GM19328 (cell line): ENCODE measurements at regions not wholly inside any gene's neighbourhood (a gene's known extent, or its start where the extent isn't known, plus 50 kb on each side); places are given as distances from the start of the nearest gene placed in this dataset.
"Not testable (repeated sequence)": the region's sequence is repeated elsewhere in the genome, so short reads cannot be mapped to it uniquely, and the experiment has no call there.

Source experiments
- ATAC-seq: cut with Tn5 transposase; IDR thresholded peaks from one replicate; pipeline ENCODE4 v1.9.1; 2021; ENCODE audit warnings: mild to moderate bottlenecking, moderate library complexity; ENCODE audit not compliant: unreplicated experiment

- ATAC-seq = no peak
These were observed 289.5 kb downstream of the OMA1 start for GRCh38 chr1:58257003-58257402.

GRCh38 chr1:58256546-58256945, 290.0 kb downstream of the OMA1 start:
- ATAC-seq = no peak

- ATAC-seq = no peak
These were observed 290.5 kb downstream of the OMA1 start for GRCh38 chr1:58256041-58256440.

DNA sequence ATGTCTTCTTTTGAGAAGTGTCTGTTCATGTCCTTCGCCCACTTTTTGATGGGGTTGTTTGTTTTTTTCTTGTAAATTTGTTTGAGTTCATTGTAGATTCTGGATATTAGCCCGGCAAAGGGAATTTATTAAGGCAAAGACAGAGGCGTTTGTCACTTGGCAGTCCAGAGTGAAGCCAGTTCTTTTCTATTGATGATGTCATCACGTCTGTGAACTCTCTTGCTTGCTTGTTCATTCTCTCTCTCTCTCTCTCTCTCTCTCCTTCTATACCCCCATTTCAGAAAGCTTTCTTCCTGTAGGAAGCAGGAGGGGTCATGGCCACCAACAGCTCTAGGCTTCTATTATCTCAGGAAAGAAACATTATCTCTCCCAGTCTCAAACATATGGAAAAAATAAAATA, 291.3 kb downstream of the OMA1 start:
- no peak for ATAC-seq

- no peak for ATAC-seq
These were observed 295.0 kb downstream of the OMA1 start for GRCh38 chr1:58251430-58252073.

- no peak for ATAC-seq
These were observed 296.0 kb downstream of the OMA1 start for GRCh38 chr1:58250587-58250948.

GRCh38 chr1:58249737-58250586, 296.6 kb downstream of the OMA1 start:
- ATAC-seq = no peak

GRCh38 chr1:58249388-58249736, 297.2 kb downstream of the OMA1 start:
- no peak for ATAC-seq

- no peak for ATAC-seq
These were observed 297.7 kb downstream of the OMA1 start for GRCh38 chr1:58248791-58249190.

DNA sequence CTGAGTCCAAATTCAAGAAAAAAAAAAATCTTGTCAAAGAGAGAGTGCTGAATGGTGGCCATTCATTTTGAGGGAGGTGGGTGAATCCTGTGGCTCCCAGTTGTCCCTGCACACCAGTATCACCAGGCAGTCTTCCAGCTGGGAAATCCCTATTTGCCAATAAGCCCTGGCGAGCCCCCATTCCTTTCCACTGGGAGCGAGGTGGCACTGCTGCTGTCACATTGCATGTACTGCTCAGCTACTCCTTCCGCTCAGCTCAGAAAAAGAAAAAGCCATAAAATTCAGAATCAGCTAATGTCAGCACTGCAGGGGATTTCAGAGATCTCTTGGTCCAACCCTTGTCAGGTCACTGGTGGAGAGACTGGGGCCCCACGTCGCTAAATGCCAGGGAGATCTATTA, 298.5 kb downstream of the OMA1 start:
- no peak for ATAC-seq

GRCh38 chr1:58246549-58246948, 300.0 kb downstream of the OMA1 start:
- no peak for ATAC-seq

GRCh38 chr1:58244872-58245271, 301.7 kb downstream of the OMA1 start:
- ATAC-seq = no peak

GRCh38 chr1:58238846-58239245, 307.7 kb downstream of the OMA1 start:
- no peak for ATAC-seq

DNA sequence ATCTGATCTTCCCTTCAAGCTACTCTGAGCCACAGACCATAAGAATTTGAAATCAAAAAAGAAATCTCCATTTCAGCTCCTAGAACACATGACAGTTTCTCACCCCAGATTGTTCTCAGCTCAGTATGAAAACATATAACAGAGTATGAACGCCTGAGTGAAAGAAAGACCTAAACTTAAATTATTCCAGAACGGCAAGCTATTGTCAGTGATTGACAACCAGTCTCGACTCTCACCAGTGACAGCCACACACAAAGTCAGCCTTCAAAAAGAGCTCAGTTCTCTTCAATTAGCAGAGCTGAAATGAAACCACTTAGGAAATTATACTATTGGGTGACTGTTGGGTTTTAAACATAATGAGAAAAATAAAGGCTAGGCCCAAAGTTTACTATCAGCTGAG, 312.8 kb downstream of the OMA1 start:
- no peak for ATAC-seq

GRCh38 chr1:58231204-58231603, 315.3 kb downstream of the OMA1 start:
- no peak for ATAC-seq

- no peak for ATAC-seq
These were observed 318.9 kb downstream of the OMA1 start for GRCh38 chr1:58227604-58228003.

DNA sequence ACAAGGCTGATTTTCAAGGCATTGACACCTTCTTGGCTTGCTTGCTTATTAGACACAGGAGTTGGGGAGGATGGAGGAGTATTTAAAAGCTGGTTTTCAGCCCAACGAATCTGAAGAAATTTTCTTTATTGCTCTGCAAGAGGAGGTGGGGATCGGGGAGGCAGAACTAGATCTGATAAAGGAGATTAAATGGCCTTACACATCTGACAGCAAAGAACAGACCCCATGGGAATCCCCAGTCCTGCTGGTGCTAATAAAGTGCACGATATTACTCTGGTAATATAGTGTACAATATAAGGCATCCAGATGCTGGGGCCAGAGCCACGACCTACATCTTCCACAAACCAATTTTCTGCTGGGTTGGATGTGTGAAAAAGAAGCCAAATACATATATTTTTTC, 323.0 kb downstream of the OMA1 start:
- no peak for ATAC-seq

DNA sequence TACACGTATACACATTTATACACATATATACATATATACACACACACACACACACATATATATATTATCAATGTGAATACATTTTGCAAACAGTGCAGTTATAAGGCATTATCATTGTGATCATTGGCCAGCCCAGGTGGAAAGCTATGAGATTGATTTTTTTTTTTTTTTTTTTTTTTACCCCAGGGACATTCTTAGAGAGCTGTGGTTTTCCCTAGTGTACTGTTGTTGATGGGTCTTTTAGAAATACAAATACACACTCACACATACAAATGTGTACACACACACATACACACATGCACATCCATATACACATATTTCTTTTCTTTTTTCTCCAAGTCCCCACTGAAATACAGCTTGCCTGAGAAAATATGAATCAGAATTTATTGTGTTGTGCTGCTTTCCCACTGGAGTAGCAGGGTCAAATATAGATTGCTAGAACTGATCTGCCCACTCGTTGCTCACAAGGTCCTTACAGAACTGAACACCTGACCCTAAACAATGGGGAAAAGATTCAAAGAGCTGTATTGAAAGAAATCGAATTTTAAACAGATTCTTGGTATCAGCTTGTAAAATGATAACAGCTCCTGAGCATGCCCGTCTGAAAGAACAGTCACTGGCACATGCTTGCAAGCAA, 325.6 kb downstream of the OMA1 start:
- no peak for ATAC-seq

- not testable (repeated sequence) for ATAC-seq
These were observed 330.4 kb downstream of the OMA1 start for GRCh38 chr1:58216169-58216568.

DNA sequence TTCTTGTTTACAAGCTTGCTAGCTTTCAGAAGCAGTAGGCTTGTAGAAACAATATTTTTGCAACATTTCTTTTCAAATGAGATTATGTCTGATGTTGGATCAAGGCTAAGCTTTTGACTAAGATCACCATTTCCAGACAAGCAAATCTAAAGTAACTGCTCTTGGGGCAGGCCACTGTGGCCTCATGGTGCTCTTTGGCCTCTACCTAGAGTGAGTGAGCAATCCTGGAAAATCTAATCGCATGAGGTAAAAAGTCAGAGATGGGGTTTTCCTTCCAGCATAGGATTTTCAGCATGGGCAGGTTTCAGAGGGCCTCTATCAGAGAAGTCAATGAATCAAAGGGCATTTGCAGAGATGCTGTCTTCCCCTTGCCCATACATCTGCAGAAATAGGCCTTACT, 331.9 kb downstream of the OMA1 start:
- ATAC-seq = no peak

GRCh38 chr1:58211869-58212268, 334.7 kb downstream of the OMA1 start:
- ATAC-seq = no peak

- ATAC-seq = no peak
These were observed 337.0 kb downstream of the OMA1 start for GRCh38 chr1:58209575-58209974.
